HCT116 (cell line): ENCODE measurements at regions not wholly inside any gene's neighbourhood (a gene's known extent, or its start where the extent isn't known, plus 50 kb on each side); places are given as distances from the start of the nearest gene placed in this dataset.

Experiments
- POLR2A ChIP-seq: IDR thresholded peaks from 2 replicates; pipeline ENCODE4 v1.7.0; 2011; ENCODE audit warnings: borderline replicate concordance; ENCODE audit not compliant: insufficient read depth, insufficient read length; ENCODE audit errors: extremely low read depth
- ZFX ChIP-seq: fragments of 450-650 bp; IDR thresholded peaks from 2 replicates; pipeline ENCODE4 v1.6.1; 2017
- TF ChIP-seq, protein P1 (sequence below), 3 experiments: fragments of 200-600 bp in 1 of 3; sonication (generic) in 1 of 3; IDR thresholded peaks in 2 of 3; conservative IDR thresholded peaks in 1 of 3; 2 replicates each; pipeline ENCODE4 v1.5.1; 2012 to 2017; ENCODE audit warnings: low read depth in 2 of 3, low read length in 2 of 3, antibody characterized with exemption in 1 of 3, borderline replicate concordance in 1 of 3, control low read depth in 1 of 3, mild to moderate bottlenecking in 1 of 3, mixed read lengths in 1 of 3, mixed run types in 1 of 3, moderate library complexity in 1 of 3; ENCODE audit not compliant: insufficient read depth in 1 of 3

DNA sequence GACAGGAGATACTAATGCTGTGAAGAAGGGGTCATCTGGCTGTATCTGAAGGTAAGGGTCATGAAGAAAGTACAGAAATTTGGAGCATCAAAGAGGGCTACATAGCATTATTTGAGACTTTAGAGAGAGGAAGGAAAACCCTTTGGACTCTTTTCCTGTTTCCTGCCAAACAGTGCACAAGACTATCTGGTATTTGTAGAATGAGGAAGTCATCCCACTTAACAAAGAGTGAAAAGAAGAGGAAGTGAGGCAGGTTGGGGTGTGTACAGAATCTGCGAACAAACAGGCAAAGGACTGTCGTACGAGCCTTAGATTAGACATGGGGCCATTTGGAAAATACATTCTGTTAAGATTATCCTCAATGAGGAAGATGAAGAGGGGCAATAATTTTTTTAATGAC, 546.8 kb upstream of the EPHA6 start:
- TF ChIP-seq POLR2A, result no peak
- TF ChIP-seq, protein P1, sequence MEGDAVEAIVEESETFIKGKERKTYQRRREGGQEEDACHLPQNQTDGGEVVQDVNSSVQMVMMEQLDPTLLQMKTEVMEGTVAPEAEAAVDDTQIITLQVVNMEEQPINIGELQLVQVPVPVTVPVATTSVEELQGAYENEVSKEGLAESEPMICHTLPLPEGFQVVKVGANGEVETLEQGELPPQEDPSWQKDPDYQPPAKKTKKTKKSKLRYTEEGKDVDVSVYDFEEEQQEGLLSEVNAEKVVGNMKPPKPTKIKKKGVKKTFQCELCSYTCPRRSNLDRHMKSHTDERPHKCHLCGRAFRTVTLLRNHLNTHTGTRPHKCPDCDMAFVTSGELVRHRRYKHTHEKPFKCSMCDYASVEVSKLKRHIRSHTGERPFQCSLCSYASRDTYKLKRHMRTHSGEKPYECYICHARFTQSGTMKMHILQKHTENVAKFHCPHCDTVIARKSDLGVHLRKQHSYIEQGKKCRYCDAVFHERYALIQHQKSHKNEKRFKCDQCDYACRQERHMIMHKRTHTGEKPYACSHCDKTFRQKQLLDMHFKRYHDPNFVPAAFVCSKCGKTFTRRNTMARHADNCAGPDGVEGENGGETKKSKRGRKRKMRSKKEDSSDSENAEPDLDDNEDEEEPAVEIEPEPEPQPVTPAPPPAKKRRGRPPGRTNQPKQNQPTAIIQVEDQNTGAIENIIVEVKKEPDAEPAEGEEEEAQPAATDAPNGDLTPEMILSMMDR (IDR thresholded peaks at IDR 0.05 in 2 of 3, conservative IDR thresholded peaks at IDR 0.05 in 1 of 3; ENCODE audit: borderline replicate concordance in 1 of 3, insufficient read depth in 1 of 3, low read depth in 2 of 3, low read length in 2 of 3), result no peak
- no peak for TF ChIP-seq ZFX
